ENCODE measurements at regions not wholly inside any gene's neighbourhood (a gene's known extent, or its start where the extent isn't known, plus 50 kb on each side); places are given as distances from the start of the nearest gene placed in this dataset.

DNA sequence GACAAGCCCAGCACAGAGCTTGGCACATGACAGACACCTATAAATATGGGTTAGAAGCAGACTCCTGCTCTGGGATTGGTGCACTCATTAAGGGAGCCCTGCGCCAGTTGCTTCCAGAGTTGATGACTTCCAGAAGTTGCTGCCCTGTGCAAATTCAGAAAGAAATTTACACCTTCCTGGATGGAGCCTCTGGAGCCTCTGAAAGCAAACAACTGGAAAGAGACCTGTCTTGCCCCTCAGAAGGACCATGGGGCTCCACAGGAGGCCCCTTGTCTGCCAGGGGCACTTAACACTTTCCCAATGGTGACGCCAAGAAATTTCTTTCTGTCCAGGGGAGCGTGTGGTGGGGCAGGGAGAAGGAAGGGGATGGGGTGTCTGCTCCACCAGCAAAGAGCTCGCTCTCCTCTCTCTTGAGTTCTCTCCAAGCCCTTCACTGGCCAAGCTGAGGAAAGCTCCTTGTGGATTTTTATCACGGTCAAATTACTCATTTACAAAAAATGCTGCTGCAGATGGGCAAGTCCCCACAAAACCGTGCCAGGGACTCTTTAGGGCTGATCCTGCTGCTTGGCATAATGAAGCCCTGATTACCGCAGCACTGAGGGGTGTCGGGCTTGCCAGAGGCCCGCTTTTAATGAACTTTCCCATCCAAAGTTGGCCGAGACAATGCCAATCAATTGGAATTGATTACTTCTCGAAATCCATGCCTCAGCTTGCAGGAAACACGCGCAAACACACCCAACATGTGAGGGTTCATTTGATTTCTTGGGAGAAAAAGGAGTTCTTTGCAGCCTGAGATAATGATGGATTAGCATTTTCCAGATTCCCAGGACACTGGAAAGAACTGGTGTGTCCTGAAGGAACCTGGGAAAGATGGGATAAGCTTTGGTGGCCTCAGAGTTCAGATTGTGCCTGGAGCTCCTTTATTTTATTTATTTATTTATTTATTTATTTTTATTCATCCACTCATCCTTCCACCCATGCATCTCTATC, 583.6 kb upstream of the CDH5 start:
- peak; percentile 77 for DNase-seq

DNA sequence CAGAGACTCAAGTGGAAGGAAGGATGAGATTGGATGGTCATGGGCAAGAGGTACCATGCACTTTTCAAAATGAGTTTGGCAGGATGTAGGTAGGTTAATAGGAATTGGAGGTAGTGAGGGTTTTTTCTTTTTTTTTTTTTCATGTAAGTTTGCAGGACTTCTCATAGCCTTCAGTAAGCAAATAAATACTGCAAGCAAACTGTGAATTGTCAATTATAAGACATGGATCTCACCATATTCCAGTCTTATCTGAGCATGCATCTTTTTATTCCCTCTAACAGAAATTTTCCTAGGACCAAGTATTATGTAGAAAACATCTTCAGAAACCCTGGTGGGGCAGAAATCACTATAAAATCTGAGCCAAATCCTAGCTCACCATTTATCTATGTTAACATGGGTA, 584.6 kb upstream of the CDH5 start:
- no peak for DNase-seq

DNA sequence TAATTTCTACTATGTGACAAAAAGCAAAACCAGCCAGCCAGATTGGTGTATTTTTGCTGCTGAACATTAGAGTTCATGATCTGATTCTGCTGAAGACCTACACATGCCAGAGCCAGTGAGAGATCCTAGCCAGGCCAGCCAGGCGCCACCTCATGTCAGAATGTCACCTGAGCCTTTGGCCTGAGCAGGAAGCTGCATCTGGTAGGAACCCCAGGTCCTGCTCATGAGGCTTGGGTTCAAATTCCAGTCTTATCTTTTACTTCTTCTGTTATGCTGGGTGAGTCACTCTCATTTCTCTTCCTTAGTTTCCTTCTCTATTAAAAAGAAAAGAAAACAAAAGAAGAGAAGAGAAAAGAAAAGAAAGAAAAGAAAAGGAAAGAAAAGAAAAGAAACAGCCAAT, 585.1 kb upstream of the CDH5 start:
- DNase-seq: no peak

DNA sequence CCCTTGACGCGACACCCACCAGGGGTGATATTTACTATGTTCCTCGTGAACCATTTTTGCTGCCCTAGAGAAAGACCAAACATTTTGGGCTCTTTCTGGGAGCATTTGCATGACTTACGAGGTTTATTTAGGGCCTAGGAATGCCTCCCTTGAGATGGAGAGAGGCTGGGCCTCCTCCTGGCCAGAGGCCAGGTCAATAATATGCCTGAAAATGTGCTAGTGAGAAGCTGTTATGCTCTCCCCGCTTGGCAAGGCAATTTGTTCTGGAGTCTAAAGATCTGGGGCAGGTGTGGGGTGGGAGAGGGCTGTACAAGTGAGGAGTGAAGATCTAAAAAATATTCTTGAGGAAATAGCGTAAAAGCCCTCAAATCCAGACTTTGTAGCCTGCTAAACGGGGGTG, 587.3 kb upstream of the CDH5 start:
- DNase-seq: no peak

DNA sequence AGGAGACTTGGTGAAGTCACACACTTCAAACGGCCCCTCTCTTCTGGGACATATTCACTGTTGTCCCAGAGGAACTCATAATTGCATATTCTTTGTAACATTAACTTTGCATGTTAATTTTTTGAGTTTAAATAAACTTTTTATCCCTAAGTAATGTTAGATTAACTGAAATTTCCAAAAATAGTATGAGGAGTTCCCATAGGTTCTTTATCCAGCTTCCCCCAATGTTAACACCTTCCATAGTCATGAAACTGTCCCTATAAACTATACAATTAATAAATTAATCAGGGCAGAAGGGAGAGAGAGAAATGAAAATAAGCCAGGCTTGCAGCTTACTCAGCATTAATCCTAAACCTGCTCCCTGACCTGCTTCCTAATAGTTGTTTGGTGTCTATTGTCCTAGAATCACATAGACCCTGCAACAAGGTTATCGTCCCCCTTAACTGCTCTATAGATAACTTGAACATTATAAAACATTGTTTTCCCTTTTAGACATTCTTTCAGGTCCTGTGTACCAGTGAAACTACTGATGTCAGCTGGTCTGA, 589.8 kb upstream of the CDH5 start:
- DNase-seq: no peak

DNA sequence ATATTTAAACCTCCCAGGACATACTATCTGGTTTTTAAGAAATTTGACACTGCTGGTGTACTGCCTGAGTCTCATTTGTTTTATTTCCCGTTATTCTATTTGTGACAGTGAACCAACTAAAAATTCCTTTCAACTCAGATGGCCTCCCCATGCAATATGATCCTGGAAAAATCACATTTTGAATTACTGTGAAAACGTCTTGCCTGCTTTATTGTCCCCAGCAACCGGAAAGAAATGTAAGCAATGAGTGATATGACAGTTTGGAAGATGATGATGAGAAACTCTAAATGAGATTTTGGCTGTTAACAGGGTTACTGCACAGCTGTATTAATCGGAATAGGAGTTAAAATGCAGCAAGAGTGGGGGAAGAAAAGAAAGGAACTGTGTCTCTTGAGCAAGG, 590.7 kb upstream of the CDH5 start:
- DNase-seq: no peak

DNA sequence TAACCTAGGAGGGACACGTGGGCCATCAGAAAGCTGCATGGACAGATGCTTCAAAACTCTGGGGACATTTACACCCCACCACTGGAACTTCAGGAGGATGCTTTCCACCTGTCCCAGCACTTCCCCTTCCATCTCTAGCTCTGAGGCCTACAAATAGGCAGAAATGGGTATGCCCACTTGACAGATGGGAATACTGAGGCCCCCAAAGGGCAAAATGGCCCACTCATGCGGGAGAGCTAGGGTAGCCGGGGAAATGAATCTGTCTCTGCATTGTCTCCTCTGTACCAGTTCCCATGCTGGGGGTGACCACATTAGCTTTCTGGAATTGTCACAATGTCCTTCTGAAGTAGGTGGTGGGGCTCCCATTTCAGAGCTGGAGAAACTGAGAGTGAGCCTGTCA, 592.1 kb upstream of the CDH5 start:
- no peak for DNase-seq

DNA sequence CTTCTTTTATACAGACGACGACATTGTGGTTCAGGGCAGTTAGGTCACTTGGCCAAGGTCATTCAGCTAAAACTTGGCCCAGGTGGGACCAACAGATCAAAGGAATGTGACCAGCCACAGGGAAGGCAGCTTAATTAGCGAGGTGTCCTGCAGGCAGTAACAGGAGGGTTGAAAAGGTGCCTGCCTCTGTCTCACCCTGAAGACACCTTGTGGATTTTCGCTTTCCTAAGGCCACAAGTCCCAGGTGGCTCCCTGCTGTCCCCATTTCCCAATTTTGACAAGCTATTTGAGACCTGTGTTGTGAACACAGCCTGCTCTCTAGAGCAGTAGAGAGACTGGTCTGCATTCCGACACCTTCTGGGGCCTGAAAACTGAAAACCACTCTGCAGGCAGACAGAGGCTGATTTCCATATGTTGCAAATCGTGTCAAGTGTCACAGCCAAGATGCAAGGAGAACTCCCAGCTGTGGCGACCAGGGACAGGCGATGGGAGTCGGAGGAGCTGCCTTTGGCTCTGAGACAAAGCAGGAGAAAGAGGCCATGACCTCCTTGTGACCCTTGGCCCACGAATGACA, 593.1 kb upstream of the CDH5 start:
- no peak for DNase-seq

DNA sequence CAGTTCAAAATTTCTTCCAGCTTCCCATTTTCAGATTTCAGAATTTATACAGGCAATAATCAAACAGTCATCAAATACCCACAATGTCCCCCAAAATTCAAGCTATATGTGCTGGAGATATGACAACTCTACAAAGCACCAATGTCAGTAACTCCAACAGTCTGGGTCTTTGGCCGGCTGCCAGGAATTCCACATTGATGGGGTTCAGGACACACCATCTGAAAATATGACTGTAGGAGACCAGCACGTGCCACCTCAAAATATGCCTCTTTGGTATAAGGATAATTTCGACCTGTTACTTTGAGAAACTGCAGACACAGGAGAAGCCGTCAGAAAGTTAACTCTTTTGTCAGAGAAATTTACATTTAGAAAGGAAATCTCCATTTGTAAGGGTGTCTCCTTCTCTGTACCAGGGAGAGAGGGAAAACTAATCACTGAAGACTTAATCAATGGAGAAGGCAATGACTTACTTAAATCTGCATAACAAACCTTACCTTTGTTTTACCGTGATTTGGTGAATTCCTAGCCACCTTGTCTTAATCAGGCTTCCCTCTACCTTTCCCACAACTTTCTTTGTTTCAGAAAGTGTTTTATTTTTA, 594.3 kb upstream of the CDH5 start:
- DNase-seq: no peak

DNA sequence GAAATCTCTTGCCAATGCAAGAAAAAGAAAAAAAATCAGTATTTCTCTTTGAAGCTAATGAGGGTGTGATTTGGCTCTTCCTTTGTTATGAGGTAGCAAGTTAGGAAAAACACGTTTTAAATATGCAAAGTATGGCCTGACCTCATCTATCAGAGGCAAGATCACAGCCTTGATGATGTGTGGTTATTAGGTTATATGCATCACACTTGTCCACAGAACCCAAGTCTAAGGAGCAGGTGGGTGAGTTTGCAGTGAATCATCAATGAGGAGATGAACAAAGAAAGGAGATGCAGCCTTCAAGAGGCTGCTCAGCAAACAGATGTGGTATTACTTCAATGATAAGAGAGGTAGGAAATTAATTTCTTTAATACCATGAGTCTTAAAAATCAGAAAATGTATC, 594.8 kb upstream of the CDH5 start:
- no peak for DNase-seq

DNA sequence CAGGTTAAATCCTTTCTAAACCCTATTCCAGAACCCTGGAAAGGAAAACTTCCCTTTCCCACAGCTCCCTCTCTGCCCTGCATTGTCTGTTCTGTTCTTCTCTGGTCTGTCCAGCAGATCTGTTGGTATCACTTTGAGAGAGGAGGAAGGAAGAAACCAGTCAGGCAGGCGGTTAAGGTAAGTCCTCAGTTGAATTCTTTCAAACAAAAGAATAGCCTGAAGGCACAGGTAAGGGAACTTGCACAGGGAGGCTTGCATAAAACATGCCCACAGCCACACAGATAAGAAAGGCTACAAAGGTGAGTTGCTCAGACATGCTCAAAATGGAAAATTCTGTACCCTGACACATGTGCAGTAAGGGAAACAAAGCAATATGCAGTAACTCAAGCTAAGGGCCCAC, 595.7 kb upstream of the CDH5 start:
- DNase-seq: no peak

DNA sequence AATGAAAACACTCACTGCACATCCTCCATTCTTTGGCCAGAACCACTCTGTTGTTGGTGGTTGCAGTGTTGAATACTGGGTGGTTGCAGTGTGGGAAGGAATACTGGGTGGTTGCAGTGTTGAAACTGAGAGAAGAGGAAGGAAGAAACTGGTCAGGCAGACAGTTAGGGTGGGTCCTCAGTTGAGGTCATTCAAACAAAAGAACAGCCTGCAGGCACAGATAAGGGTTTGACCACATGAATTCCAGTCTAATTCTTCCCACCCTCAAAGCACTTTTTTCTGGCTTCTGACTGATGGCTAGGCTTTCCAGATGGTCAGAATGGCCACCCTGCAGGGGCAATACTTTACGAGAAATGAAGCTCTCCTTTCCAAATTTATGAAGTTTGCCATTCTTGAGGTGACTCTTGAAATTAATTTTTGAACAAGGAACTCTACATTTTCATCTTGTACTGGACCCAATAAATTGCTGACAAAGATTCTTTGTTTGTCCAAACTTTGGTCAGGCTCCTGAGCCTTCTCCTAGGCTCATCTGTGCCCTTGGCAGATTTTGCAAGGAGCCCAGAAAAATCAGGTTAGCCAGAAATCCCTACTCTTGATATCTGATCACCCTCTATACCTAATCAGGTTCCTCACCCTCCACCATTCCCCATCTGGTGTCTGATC, 596.6 kb upstream of the CDH5 start:
- DNase-seq: no peak

DNA sequence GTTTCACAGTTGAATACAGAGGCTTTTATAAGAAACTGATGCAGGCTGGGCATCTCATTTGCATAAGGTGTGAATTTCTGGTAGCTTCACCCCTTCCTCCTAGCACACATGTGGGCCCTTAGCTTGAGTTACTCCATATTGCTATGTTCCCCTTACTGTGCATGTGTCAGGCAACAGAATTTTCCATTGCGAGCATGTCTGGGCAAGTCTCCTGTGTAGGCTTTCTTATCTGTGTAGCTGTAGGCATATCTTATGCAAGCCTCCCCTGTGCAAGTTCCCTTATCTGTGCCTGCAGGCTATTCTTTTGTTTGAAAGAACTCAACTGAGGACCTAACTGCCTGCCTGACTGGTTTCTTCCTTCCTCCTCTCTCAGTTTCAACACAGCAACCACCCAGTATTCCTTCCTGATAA, 597.4 kb upstream of the CDH5 start:
- DNase-seq: no peak

DNA sequence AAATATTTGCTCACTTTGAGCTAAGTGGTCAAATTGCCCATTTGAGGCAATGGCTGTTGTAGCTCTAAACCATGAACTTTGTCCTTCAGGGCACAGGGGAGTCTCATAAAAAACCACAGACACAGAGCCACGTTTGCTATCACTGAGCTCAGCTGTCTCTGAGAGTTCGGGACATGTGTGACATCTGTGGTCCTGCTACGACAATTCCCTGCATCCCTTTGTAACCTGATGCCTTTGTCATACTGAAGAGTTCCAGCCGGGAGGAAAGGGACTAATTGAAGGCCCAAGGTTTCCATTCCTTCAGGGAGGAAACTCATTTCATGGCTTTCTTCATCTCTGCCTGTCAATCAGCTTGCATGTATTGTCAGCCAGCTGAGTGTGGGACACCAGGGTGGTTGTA, 599.4 kb upstream of the CDH5 start:
- DNase-seq: no peak

DNA sequence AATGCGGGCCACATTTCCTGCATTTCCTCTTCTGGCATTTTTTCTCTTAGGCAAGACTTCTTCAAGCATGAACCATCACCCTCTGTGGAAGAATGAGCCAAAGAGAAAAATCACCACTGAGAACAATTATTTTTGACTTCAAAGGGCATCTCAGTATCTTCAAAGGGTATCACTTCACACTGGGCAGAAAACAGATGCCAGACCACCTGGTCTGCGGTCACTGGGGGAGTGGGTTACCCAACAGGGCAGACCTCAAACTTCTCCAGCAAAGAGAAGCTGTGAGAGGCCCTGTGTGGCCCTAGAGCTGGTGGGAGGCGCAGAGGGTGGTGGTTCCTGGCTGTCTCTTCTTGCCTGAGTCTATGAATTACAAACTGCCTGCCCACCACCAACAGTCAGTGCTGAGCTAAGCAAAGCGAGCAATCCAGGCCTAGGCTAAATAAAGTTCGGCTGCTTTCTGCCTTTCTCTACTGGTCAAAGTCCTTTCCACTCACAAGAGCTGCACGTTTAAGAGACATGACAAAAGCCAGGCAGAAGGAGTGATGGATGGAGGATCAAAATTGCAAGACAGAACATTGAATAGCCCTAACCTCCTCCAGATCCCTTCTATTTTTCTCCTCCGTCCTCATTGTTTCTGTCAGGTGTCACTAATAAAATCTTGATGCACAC, 602.7 kb upstream of the CDH5 start:
- DNase-seq: no peak

DNA sequence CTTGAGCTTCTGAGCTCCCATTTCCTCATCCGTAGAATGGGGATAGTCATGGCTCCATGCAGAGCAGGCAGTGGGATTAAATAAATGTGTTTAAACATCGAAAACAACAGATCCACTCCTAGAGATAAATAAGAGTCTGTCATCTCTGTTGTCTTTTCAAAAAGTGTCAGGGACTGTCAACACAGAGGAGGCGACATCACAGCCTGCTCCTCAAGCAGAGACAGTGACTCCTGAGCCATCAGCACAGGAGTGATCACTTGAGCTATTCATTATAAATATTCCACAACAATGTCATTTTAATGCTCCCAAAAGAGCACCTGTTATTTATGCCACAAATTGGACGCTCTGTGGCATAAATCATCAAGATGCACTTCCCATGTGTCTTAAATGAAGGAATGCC, 605.6 kb upstream of the CDH5 start:
- no peak for DNase-seq

DNA sequence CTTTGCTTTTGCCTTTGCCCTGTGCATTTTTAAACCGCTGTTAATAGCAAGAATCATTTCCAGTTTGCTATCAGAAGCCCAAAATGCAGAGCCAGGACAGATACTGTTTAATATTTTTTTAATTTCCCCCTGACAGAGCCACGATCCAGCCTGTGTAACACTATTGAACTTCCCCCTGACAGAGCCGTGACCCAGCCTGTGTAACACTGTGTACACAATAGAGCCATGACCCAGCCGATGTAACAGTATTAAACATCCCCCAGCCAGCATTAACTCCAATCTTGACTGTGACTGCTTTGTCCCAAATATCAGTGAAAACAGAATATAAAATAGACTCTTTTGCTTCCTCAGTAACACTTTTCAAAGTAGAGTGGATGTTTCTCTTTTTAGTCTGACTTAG, 607.9 kb upstream of the CDH5 start:
- no peak for DNase-seq

DNA sequence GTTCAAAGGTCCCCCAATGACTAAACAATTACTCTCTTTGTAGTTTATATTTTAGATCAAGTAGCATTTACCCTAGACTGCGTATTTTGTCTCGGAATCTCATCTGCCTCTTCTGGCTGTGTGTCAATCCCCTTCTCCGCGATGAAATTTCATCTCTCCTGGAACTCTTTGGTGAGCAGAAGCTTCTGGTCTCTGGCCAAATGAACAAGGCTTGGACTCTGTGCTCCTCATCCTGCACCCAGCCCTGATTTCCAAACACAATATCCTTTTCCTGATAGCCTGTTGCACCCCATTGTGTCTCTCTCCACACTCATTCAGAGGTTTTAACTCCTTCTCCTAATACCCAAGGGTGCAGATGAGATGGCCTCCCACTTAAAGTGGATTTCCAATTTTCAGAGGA, 609.4 kb upstream of the CDH5 start:
- no peak for DNase-seq

DNA sequence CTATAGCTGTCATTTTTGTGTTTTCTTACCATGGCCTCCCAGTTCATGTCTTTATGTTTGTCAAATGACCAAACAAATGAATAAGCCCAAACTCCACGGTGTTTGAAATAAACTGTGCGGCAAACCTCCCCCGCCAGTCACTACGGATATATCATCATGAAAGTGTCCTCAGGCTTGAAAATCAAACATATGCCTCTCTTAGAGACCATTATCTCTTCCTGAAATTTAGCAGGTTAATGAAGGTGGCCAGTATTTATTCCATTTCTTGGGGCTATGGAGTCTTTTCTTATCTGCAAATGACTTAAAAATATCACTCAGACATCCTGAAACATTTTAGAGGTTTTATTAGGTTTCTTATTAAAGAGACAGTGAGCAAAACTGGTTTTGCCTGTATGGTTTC, 610.3 kb upstream of the CDH5 start:
- no peak for DNase-seq

DNA sequence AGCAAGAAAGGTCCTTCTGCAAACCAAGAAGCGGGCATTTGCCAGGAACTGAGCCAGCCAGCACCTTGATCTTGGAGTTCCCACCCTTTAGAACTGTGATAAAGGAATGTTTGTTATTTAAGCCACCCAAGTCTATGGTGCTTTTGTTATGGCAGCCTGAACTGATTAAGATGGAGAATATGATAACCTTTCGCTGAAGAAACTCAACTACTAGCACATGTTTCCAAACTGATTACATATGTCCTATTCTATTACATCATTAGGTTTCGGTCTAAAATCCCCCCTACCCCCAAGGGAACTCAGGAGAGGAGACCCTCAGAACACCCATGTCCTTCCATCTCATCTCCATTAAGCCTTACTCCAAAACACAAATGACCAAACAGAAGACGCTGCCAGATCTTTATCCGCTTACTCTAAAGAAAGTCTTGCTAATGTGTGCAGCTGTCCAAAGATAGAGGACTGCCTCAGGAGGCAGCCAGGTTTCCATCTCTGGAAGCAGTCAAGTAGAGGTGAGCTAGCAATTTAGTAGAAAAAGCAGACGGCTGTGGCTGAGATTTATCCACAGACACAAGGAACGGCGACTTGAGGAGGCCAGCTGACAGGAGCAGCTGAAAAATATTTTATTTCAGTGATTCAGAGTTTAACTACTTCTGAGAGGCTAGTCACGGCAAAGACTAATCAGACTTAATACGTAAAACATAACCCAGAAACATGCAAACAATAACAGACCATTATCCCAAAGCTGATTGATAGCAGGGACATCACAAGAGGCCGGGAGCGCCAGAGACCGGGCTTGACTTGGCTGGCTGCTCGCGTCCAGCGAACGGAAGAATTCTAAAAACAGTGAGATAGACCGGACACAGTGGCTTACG, 611.4 kb upstream of the CDH5 start:
- DNase-seq: no peak

DNA sequence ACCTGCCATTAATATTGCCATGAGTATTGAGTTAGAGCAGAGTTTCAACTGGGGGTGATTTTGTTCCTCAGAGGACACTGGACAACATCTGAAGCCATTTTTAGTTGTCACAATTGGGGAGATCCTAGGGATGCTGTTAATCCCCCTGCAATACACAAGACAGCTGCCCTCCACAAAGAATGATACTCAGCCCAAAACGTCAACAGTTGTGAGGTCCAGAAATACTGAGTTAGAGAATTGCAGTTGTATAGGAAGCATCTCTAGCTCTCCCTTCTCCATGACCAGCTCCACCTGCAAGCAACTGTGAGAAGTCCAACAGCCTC, 614.0 kb upstream of the CDH5 start:
- DNase-seq: no peak
